ENCODE measurements at regions not wholly inside any gene's neighbourhood (a gene's known extent, or its start where the extent isn't known, plus 50 kb on each side); places are given as distances from the start of the nearest gene placed in this dataset.

DNA sequence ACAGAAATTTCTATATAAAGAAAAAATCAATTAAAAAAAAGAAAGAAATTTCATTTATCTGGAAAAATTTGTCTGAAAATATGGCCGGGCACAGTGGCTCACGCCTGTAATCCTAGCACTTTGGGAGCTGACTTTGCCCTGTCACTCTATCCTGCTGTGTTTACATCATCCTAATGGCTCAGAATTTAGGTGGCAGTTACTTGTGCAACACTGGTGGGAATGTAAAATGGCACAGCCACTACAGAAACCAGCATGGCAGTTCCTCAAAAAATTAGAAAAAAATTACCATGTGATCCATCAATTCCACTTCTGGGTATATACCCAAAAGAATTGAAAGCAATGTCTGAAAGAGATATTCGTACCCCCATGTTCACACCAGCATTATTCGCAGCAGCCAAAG lies 405.2 kb upstream of the AUTS2 start (continued):
- TF ChIP-seq SP4 (IDR thresholded peaks at IDR 0.05; ENCODE audit: low read length) (no peak), TEAD4 (IDR thresholded peaks at IDR 0.05; ENCODE audit: low read depth, low read length) (no peak), JUND (IDR thresholded peaks at IDR 0.05; ENCODE audit: low read length) (no peak)

Measured in H1 (cell line).